Tibial nerve (tissue), 4 donors: ENCODE measurements at regions not wholly inside any gene's neighbourhood (a gene's known extent, or its start where the extent isn't known, plus 50 kb on each side); places are given as distances from the start of the nearest gene placed in this dataset.
"Not testable (repeated sequence)": the region's sequence is repeated elsewhere in the genome, so short reads cannot be mapped to it uniquely, and the experiment has no call there.

Source experiments
- DNase-seq, 2 donors: peaks; one replicate each; pipeline ENCODE4 v3.0.0-alpha.2; 2019; ENCODE audit warnings: low spot score in 2 of 2
- H3K27ac ChIP-seq, 4 donors: fragments of 200-600 bp; sonication (generic) in 3 of 4; one replicate each; pipeline ENCODE4 v1.5.1; 2017 to 2019; ENCODE audit warnings: mild to moderate bottlenecking in 1 of 4
- H3K27me3 ChIP-seq, 2 donors: fragments of 200-600 bp; sonication (generic) in 1 of 2; one replicate each; pipeline versions ENCODE4 v1.5.1 to v1.6.0; 2017 to 2019
- H3K36me3 ChIP-seq, 3 donors: fragments of 200-600 bp; sonication (generic); one replicate each; pipeline ENCODE4 v1.5.1; 2018 to 2019
- H3K4me1 ChIP-seq, 4 donors: fragments of 200-600 bp; sonication (generic) in 3 of 4; one replicate each; pipeline ENCODE4 v1.5.1; 2017 to 2019
- H3K4me3 ChIP-seq, 4 donors: fragments of 200-600 bp; sonication (generic) in 3 of 4; one replicate each; pipeline ENCODE4 v1.5.1; 2017 to 2019; ENCODE audit warnings: mild to moderate bottlenecking in 1 of 4, moderate library complexity in 1 of 4
- H3K9me3 ChIP-seq, 4 donors: fragments of 200-600 bp; sonication (generic) in 3 of 4; one replicate each; pipeline ENCODE4 v1.5.1; 2017 to 2019
- EP300 ChIP-seq, 2 donors: sonication (generic); formaldehyde crosslinking; IDR thresholded peaks; one replicate each; pipeline ENCODE4 v1.6.1; 2017; ENCODE audit warnings: antibody characterized with exemption in 2 of 2, mild to moderate bottlenecking in 1 of 2
- POLR2A ChIP-seq, 2 donors: fragments of 450-650 bp; IDR thresholded peaks; one replicate each; pipeline ENCODE4 v1.6.1; 2017; ENCODE audit warnings: antibody characterized with exemption in 2 of 2, mild to moderate bottlenecking in 2 of 2, moderate library complexity in 2 of 2
- WGBS, 2 donors: methylation state at CpG; one replicate each; pipeline ENCODE4 v1.1.5; 2018; 5-methylcytosine and 5-hydroxymethylcytosine counted together
- TF ChIP-seq, protein P1 (sequence below), 5 experiments: fragments of 200-600 bp in 3 of 5; fragments of 450-650 bp in 2 of 5; sonication (generic) in 3 of 5; IDR thresholded peaks; one replicate each; pipeline ENCODE4 v1.5.1; 2016 to 2019; ENCODE audit warnings: antibody characterized with exemption in 5 of 5, mild to moderate bottlenecking in 3 of 5, moderate library complexity in 2 of 5

DNA sequence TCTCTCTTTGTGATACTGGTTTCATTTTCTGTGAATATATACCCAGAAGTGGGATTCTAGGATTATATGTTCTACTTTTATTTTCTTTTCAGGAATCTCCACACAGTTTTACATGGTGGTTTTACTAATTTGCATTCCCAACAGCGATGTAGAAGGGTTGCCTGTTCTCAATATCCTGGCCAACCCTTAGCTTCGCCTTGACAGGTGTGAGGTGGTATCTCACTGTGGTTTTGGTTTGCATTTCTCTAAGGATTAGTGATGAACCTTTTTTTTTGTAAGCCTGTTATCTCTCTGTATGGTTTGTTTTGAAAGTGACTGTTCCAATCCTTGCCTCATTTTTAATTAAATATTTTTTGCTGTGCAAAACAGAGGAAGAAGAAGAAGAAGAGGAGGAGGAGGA is 937.7 kb downstream of the CDH8 start:
- Histone ChIP-seq H3K9me3 (no peaks in the 10 kb centered on the region), H3K4me3 (no peak overlapping the region), H3K4me1 (no peaks in the 10 kb centered on the region), H3K27me3 (no peaks in the 10 kb centered on the region), H3K36me3 (no peaks in the 10 kb centered on the region), H3K27ac (no peak overlapping the region)
- WGBS, 2 donors, result 86 to 89% methylated on average over 2 of the region's 2 CpGs
- no peak for TF ChIP-seq EP300 (IDR thresholded peaks at IDR 0.05)
- TF ChIP-seq, protein P1, sequence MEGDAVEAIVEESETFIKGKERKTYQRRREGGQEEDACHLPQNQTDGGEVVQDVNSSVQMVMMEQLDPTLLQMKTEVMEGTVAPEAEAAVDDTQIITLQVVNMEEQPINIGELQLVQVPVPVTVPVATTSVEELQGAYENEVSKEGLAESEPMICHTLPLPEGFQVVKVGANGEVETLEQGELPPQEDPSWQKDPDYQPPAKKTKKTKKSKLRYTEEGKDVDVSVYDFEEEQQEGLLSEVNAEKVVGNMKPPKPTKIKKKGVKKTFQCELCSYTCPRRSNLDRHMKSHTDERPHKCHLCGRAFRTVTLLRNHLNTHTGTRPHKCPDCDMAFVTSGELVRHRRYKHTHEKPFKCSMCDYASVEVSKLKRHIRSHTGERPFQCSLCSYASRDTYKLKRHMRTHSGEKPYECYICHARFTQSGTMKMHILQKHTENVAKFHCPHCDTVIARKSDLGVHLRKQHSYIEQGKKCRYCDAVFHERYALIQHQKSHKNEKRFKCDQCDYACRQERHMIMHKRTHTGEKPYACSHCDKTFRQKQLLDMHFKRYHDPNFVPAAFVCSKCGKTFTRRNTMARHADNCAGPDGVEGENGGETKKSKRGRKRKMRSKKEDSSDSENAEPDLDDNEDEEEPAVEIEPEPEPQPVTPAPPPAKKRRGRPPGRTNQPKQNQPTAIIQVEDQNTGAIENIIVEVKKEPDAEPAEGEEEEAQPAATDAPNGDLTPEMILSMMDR (IDR thresholded peaks at IDR 0.05), result no peak
- TF ChIP-seq POLR2A (IDR thresholded peaks at IDR 0.05), result no peak
- DNase-seq, result no peak

DNA sequence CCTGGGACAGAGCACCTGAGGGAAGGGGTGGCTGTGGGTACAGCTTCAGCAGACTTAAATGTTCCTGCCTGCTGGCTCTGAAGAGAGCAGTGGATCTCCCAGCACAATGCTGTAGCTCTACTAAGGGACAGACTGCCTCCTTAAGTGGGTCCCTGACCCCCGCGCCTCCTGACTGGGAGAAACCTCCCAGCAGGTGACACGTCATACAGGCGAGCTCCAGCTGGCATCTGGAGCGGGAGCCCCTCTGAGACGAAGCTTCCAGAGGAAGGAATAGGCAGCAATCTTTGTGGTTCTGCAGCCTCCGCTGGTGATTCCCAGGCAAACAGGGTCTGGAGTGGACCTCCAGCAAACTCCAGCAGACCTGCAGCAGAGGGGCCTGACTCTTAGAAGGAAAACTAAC is 944.9 kb downstream of the CDH8 start:
- not testable (repeated sequence) for H3K36me3 ChIP-seq, H3K4me3 ChIP-seq, DNase-seq, H3K9me3 ChIP-seq, H3K27ac ChIP-seq, H3K27me3 ChIP-seq, H3K4me1 ChIP-seq
- WGBS, 2 donors, result 87 to 96% methylated on average over 5 to 7 of the region's 7 CpGs

DNA sequence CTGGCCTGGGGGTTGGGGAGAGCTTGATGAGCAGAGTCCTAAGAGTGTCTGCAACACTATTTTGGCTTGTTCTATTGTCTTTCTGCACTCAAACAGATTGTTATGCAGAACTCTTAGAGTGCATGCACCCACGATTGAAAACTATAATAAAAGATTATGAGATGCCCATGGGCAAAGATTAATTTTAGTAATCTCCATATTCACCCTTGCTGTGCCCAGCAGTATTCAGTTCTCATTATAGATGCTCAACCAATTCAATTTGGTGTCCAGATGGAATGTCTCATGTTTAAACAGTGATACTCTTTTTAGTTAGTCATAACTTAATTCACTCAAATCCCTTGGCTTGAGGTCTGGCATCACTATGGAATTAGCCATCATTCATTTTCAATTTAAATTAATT is 952.5 kb downstream of the CDH8 start:
- 24 to 45% methylated on average over 1 of the region's 1 CpG for WGBS, 2 donors
- Histone ChIP-seq H3K36me3 (no peaks in the 10 kb centered on the region), H3K27ac (no peak overlapping the region), H3K4me1 (no peaks in the 10 kb centered on the region), H3K27me3 (no peaks in the 10 kb centered on the region), H3K4me3 (no peak overlapping the region), H3K9me3 (no peaks in the 10 kb centered on the region)
- no peak for DNase-seq
- TF ChIP-seq, protein P1 (IDR thresholded peaks at IDR 0.05), result no peak

DNA sequence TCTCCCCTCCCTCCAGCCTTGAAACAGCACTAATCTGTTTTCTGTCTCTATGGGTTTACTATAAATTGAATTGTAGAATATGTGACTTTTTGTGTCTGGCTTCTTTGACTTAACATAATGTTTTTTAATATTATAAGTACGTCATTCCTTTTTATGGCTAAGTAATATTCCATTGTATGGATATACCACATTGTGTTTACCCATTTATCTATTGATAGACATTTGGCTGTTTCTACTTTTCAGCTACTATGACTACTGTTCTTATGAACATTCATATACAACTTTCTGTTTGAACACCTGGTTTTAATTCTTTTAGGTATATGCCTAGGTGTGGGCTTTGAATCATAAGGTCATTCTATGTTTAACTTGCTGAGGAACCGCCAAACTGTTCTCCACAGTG is 961.9 kb downstream of the CDH8 start:
- no peak overlapping the region for H3K27ac ChIP-seq
- H3K4me1 ChIP-seq, result no peaks in the 10 kb centered on the region
- no peak overlapping the region for H3K4me3 ChIP-seq
- DNase-seq, result no peak
- WGBS, 2 donors, result 83 to 90% methylated on average over 2 of the region's 2 CpGs
- TF ChIP-seq, protein P1 (IDR thresholded peaks at IDR 0.05), result no peak
- H3K9me3 ChIP-seq, result peaks cover 0 to 8% (median 2%) of the 10 kb centered on the region in 4 donors
- no peaks in the 10 kb centered on the region for H3K36me3 ChIP-seq
- no peaks in the 10 kb centered on the region for H3K27me3 ChIP-seq

DNA sequence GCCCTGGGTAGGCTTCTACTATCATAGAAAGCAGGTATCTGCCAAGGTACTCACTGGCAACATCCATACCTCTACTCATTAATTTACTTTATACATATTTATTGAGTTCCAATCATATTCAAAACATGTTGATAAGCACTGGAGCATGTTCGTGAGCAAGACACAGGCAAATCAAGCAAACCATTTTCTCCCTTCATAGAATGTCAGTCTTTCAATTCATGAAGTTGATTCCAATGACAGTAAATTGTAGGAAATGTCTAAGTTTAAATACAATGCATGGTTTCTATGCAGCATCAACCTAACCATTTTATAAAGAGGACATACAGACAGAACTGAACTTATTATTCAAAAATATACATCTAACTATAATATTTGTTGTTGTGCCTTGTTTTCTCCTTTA is 978.6 kb downstream of the CDH8 start:
- no peaks in the 10 kb centered on the region for H3K4me1 ChIP-seq
- H3K36me3 ChIP-seq, result no peaks in the 10 kb centered on the region
- no peaks in the 10 kb centered on the region for H3K27me3 ChIP-seq
- H3K27ac ChIP-seq, result no peak overlapping the region
- WGBS, 2 donors, result 82 to 84% methylated on average over 1 of the region's 1 CpG
- DNase-seq, result no peak
- H3K4me3 ChIP-seq, result no peak overlapping the region
- no peak for TF ChIP-seq POLR2A (IDR thresholded peaks at IDR 0.05)
- TF ChIP-seq, protein P1 (IDR thresholded peaks at IDR 0.05), result no peak
- no peak for TF ChIP-seq EP300 (IDR thresholded peaks at IDR 0.05)
- no peaks in the 10 kb centered on the region for H3K9me3 ChIP-seq

DNA sequence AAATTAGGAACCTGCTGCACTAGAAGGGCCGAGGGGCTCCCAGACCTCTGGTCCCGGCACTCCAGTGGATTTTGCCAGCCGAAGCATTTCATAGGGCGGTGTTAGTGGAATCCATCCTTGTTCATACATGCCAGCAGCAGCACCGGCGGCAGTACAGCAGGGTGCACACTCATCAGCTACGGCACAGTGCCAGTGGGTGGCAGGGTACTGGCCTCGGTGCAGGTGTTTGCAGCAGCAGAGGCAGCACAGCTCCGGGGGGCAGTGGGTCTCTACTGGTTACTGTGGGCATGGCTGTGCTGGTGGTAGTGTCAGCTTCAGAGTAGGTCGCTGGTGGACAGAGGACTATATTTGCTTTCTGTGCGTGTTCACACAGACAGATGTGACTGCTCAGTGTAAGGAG is 985.7 kb downstream of the CDH8 start:
- WGBS, 2 donors, result 88 to 92% methylated on average over 7 to 10 of the region's 11 CpGs
- DNase-seq, result no peak
- H3K9me3 ChIP-seq, result no peaks in the 10 kb centered on the region
- no peak overlapping the region for H3K4me3 ChIP-seq
- no peak overlapping the region for H3K27ac ChIP-seq
- no peaks in the 10 kb centered on the region for H3K4me1 ChIP-seq
- no peaks in the 10 kb centered on the region for H3K27me3 ChIP-seq
- no peaks in the 10 kb centered on the region for H3K36me3 ChIP-seq
- TF ChIP-seq EP300 (IDR thresholded peaks at IDR 0.05), result no peak
